HEK293 (cell line): ENCODE measurements at regions not wholly inside any gene's neighbourhood (a gene's known extent, or its start where the extent isn't known, plus 50 kb on each side); places are given as distances from the start of the nearest gene placed in this dataset.

Source experiments
- CTCF ChIA-PET: fragments of 350-600 bp; formaldehyde crosslinking; extraction: SDS; loops from one replicate; lab custom pipeline; 2021; ENCODE audit warnings: antibody characterized with exemption; lab: Yijun Ruan, JAX
- POLR2A ChIA-PET: fragments of 300-600 bp; formaldehyde crosslinking; extraction: SDS; loops from one replicate; lab custom pipeline; 2020; ENCODE audit warnings: antibody characterized with exemption, inconsistent platforms; lab: Yijun Ruan, JAX
- H3K27ac ChIP-seq: fragments of 200-500 bp; sonication (Bioruptor generic); 2 replicates; pipeline ENCODE4 v1.5.1; 2014; ENCODE audit warnings: low read depth, low read length, control low read depth, inconsistent platforms; ENCODE audit errors: extremely low read depth
- H3K36me3 ChIP-seq, 2 experiments: fragments of 200-500 bp in 1 of 2; sonication (Bioruptor generic) in 1 of 2; 1 replicate in 1 of 2; 2 replicates in 1 of 2; pipeline ENCODE4 v1.5.1; 2014 to 2017; ENCODE audit warnings: inconsistent platforms in 2 of 2, low read length in 2 of 2; ENCODE audit not compliant: control insufficient read depth in 2 of 2, insufficient read depth in 1 of 2
- H3K4me1 ChIP-seq: fragments of 200-500 bp; sonication (Bioruptor generic); 2 replicates; pipeline ENCODE4 v1.5.1; 2014; ENCODE audit warnings: mild to moderate bottlenecking, low read length, inconsistent platforms; ENCODE audit not compliant: control insufficient read depth, insufficient read depth
- H3K4me3 ChIP-seq: 2 replicates; pipeline ENCODE4 v1.5.1; 2011; ENCODE audit warnings: low read depth, mild to moderate bottlenecking, control low read depth, low read length, moderate library complexity
- H3K9me3 ChIP-seq: fragments of 200-500 bp; sonication (Bioruptor generic); 2 replicates; pipeline ENCODE4 v1.5.1; 2014; ENCODE audit warnings: low read depth, low read length, inconsistent platforms; ENCODE audit not compliant: control insufficient read depth, insufficient read depth
- GLI2 ChIP-seq: fragments of 450-650 bp; formaldehyde crosslinking; IDR thresholded peaks from 2 replicates; pipeline ENCODE4; 2017; ENCODE audit warnings: missing biosample characterization, missing genetic modification characterization, low read depth, borderline replicate concordance
- KLF16 ChIP-seq: fragments of 450-650 bp; formaldehyde crosslinking; IDR thresholded peaks from 2 replicates; pipeline ENCODE4 v1.5.1; 2017; ENCODE audit warnings: missing biosample characterization, missing genetic modification characterization
- REST ChIP-seq: fragments of 450-650 bp; formaldehyde crosslinking; IDR thresholded peaks from 2 replicates; pipeline ENCODE4 v1.5.1; 2016; ENCODE audit warnings: missing biosample characterization, missing genetic modification characterization
- SCRT2 ChIP-seq: fragments of 450-650 bp; formaldehyde crosslinking; IDR thresholded peaks from 2 replicates; pipeline ENCODE4 v1.5.1; 2016; ENCODE audit warnings: missing biosample characterization, missing genetic modification characterization
- TSHZ1 ChIP-seq: fragments of 450-650 bp; formaldehyde crosslinking; IDR thresholded peaks from 2 replicates; pipeline ENCODE4 v1.5.1; 2016; ENCODE audit warnings: missing biosample characterization, missing genetic modification characterization, borderline replicate concordance
- YY1 ChIP-seq: fragments of 450-650 bp; formaldehyde crosslinking; IDR thresholded peaks from 2 replicates; pipeline ENCODE4 v1.5.1; 2018; ENCODE audit warnings: missing biosample characterization, missing genetic modification characterization
- ZFP3 ChIP-seq: fragments of 450-650 bp; formaldehyde crosslinking; IDR thresholded peaks from 2 replicates; pipeline ENCODE4 v1.5.1; 2016; ENCODE audit warnings: low read depth, missing biosample characterization, missing genetic modification characterization
- ZIC2 ChIP-seq: fragments of 450-650 bp; formaldehyde crosslinking; IDR thresholded peaks from 2 replicates; pipeline ENCODE4 v1.5.1; 2016; ENCODE audit warnings: missing biosample characterization, missing genetic modification characterization
- ZNF155 ChIP-seq: fragments of 450-650 bp; formaldehyde crosslinking; IDR thresholded peaks from 2 replicates; pipeline ENCODE4 v1.5.1; 2016; ENCODE audit warnings: missing biosample characterization, missing genetic modification characterization
- ZNF157 ChIP-seq: fragments of 450-650 bp; formaldehyde crosslinking; IDR thresholded peaks from 2 replicates; pipeline ENCODE4 v1.5.1; 2016; ENCODE audit warnings: missing biosample characterization, missing genetic modification characterization
- ZNF169 ChIP-seq: fragments of 450-650 bp; formaldehyde crosslinking; IDR thresholded peaks from 2 replicates; pipeline ENCODE4 v1.5.1; 2016; ENCODE audit warnings: missing biosample characterization, missing genetic modification characterization
- ZNF175 ChIP-seq: fragments of 450-650 bp; formaldehyde crosslinking; IDR thresholded peaks from 2 replicates; pipeline ENCODE4 v1.5.1; 2016; ENCODE audit warnings: missing biosample characterization, missing genetic modification characterization
- ZNF211 ChIP-seq: fragments of 450-650 bp; formaldehyde crosslinking; IDR thresholded peaks from 2 replicates; pipeline ENCODE4 v1.5.1; 2016; ENCODE audit warnings: low read depth, missing biosample characterization, missing genetic modification characterization
- ZNF26 ChIP-seq: fragments of 450-650 bp; formaldehyde crosslinking; IDR thresholded peaks from 2 replicates; pipeline ENCODE4 v1.5.1; 2016; ENCODE audit warnings: missing biosample characterization, missing genetic modification characterization
- ZNF324 ChIP-seq: fragments of 450-650 bp; formaldehyde crosslinking; IDR thresholded peaks from 2 replicates; pipeline ENCODE4 v1.5.1; 2016; ENCODE audit warnings: missing biosample characterization, missing genetic modification characterization
- ZNF335 ChIP-seq: fragments of 450-650 bp; formaldehyde crosslinking; conservative IDR thresholded peaks from 2 replicates; pipeline ENCODE4 v1.5.1; 2016; ENCODE audit warnings: missing biosample characterization, missing genetic modification characterization
- ZNF350 ChIP-seq: fragments of 450-650 bp; formaldehyde crosslinking; IDR thresholded peaks from 2 replicates; pipeline ENCODE4 v1.5.0; 2017; ENCODE audit warnings: missing biosample characterization, mild to moderate bottlenecking, missing genetic modification characterization
- ZNF391 ChIP-seq: fragments of 450-650 bp; formaldehyde crosslinking; IDR thresholded peaks from 2 replicates; pipeline ENCODE4 v1.5.1; 2016; ENCODE audit warnings: low read depth, missing biosample characterization, missing genetic modification characterization, borderline replicate concordance
- ZNF48 ChIP-seq: fragments of 450-650 bp; formaldehyde crosslinking; IDR thresholded peaks from 2 replicates; pipeline ENCODE4 v1.5.1; 2016; ENCODE audit warnings: missing biosample characterization, missing genetic modification characterization
- ZNF514 ChIP-seq: fragments of 450-650 bp; formaldehyde crosslinking; IDR thresholded peaks from 2 replicates; pipeline ENCODE4 v1.5.1; 2016; ENCODE audit warnings: missing biosample characterization, missing genetic modification characterization
- ZNF521 ChIP-seq: fragments of 450-650 bp; formaldehyde crosslinking; IDR thresholded peaks from 2 replicates; pipeline ENCODE4 v1.5.1; 2017; ENCODE audit warnings: missing biosample characterization, mild to moderate bottlenecking, missing genetic modification characterization
- ZNF544 ChIP-seq: fragments of 450-650 bp; formaldehyde crosslinking; IDR thresholded peaks from 2 replicates; pipeline ENCODE4 v1.5.0; 2017; ENCODE audit warnings: missing biosample characterization, missing genetic modification characterization
- ZNF555 ChIP-seq: fragments of 450-650 bp; formaldehyde crosslinking; conservative IDR thresholded peaks from 2 replicates; pipeline ENCODE4 v1.5.1; 2017; ENCODE audit warnings: missing biosample characterization, mild to moderate bottlenecking, missing genetic modification characterization, inconsistent platforms
- ZNF623 ChIP-seq: fragments of 450-650 bp; formaldehyde crosslinking; IDR thresholded peaks from 2 replicates; pipeline ENCODE4 v1.5.1; 2016; ENCODE audit warnings: missing biosample characterization, missing genetic modification characterization
- ZNF660 ChIP-seq: fragments of 450-650 bp; IDR thresholded peaks from 2 replicates; pipeline ENCODE4 v1.5.1; 2018; ENCODE audit warnings: missing biosample characterization, mild to moderate bottlenecking, missing genetic modification characterization
- ZNF664 ChIP-seq: fragments of 450-650 bp; formaldehyde crosslinking; IDR thresholded peaks from 2 replicates; pipeline ENCODE4 v1.5.1; 2016; ENCODE audit warnings: missing biosample characterization, missing genetic modification characterization
- ZNF837 ChIP-seq: fragments of 450-650 bp; formaldehyde crosslinking; IDR thresholded peaks from 2 replicates; pipeline ENCODE4 v1.5.1; 2016; ENCODE audit warnings: missing biosample characterization, missing genetic modification characterization
- ZNF843 ChIP-seq: fragments of 450-650 bp; formaldehyde crosslinking; IDR thresholded peaks from 2 replicates; pipeline ENCODE4 v1.5.1; 2016; ENCODE audit warnings: missing biosample characterization, missing genetic modification characterization

- no peak for TF ChIP-seq ZNF26
- no peak for TF ChIP-seq ZNF623 (tag by site-specific recombination)
- no peak for TF ChIP-seq ZNF169
These were observed 172.7 kb upstream of the CDH8 start (continued) for GRCh38 chr16:62208934-62209333.

- no peak for TF ChIP-seq TSHZ1 (tag by site-specific recombination)
- TF ChIP-seq ZNF514, result no peak
- no peak for TF ChIP-seq ZNF837 (tag by site-specific recombination)
- no peak for TF ChIP-seq ZNF391 (tag by site-specific recombination)
- TF ChIP-seq ZNF324, result no peak
- TF ChIP-seq GLI2, result no peak
- TF ChIP-seq SCRT2 (tag by site-specific recombination), result no peak
- TF ChIP-seq ZNF157, result no peak
- no peak for TF ChIP-seq ZNF555
- no peak for TF ChIP-seq ZNF211 (tag by site-specific recombination)
- TF ChIP-seq ZNF335 (tag by site-specific recombination), result no peak
- TF ChIP-seq ZNF350 (tag by site-specific recombination), result no peak
- no peak for TF ChIP-seq YY1 (tag by site-specific recombination)
- CTCF ChIA-PET, result interaction anchor here (0.7 kb wide), 1 partner anchor 21 kb away, joined by 3 read pairs; no protein-coding TSS in a partner anchor
- POLR2A ChIA-PET, result no interaction called here
These were observed 169.2 kb upstream of the CDH8 start for GRCh38 chr16:62205459-62205858.

GRCh38 chr16:62201911-62202310, 165.7 kb upstream of the CDH8 start:
- Histone ChIP-seq H3K36me3 (no peaks in the 10 kb centered on the region), H3K27ac (no peak overlapping the region), H3K4me3 (no peak overlapping the region), H3K4me1 (no peaks in the 10 kb centered on the region), H3K9me3 (no peaks in the 10 kb centered on the region)
- ChIA-PET POLR2A (no interaction called here), CTCF (interaction anchor here (0.8 to 2.3 kb wide), 3 partner anchors 12 to 133 kb away, joined by 3 to 8 read pairs (median 4); no protein-coding TSS in a partner anchor)
- TF ChIP-seq ZNF544 (tag by site-specific recombination) (no peak), ZIC2 (tag by site-specific recombination) (no peak), ZNF660 (tag by site-specific recombination) (no peak), REST (tag by site-specific recombination) (no peak), ZNF48 (no peak), ZNF155 (tag by site-specific recombination) (no peak), ZNF664 (no peak), KLF16 (no peak), ZNF175 (no peak), ZNF521 (tag by site-specific recombination) (no peak), ZNF843 (tag by site-specific recombination) (no peak), ZFP3 (no peak)

More at GRCh38 chr16:62205459-62205858, 169.2 kb upstream of the CDH8 start:
- Histone ChIP-seq H3K36me3 (no peaks in the 10 kb centered on the region), H3K4me3 (no peak overlapping the region), H3K4me1 (no peaks in the 10 kb centered on the region), H3K27ac (no peak overlapping the region), H3K9me3 (no peaks in the 10 kb centered on the region)
